ENCODE measurements at regions not wholly inside any gene's neighbourhood (a gene's known extent, or its start where the extent isn't known, plus 50 kb on each side); places are given as distances from the start of the nearest gene placed in this dataset.

GRCh38 chr2:238744951-238745350 lies 102.9 kb upstream of the TWIST2 start:
- TF ChIP-seq YY1 (IDR thresholded peaks at IDR 0.05; ENCODE audit: insufficient read depth, insufficient read length) (no peak), ZNF274 (IDR thresholded peaks at IDR 0.05; ENCODE audit: low read depth, low read length) (no peak)

Data from NT2/D1 (cell line).